ENCODE measurements at regions not wholly inside any gene's neighbourhood (a gene's known extent, or its start where the extent isn't known, plus 50 kb on each side); places are given as distances from the start of the nearest gene placed in this dataset.

- TF ChIP-seq, protein P1, sequence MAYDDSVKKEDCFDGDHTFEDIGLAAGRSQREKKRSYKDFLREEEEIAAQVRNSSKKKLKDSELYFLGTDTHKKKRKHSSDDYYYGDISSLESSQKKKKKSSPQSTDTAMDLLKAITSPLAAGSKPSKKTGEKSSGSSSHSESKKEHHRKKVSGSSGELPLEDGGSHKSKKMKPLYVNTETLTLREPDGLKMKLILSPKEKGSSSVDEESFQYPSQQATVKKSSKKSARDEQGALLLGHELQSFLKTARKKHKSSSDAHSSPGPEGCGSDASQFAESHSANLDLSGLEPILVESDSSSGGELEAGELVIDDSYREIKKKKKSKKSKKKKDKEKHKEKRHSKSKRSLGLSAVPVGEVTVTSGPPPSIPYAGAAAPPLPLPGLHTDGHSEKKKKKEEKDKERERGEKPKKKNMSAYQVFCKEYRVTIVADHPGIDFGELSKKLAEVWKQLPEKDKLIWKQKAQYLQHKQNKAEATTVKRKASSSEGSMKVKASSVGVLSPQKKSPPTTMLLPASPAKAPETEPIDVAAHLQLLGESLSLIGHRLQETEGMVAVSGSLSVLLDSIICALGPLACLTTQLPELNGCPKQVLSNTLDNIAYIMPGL (CRISPR knock-in tag; IDR thresholded peaks at IDR 0.05; ENCODE audit: borderline replicate concordance in 1 of 2, low read depth in 1 of 2): no peak
- TF ChIP-seq BHLHE40 (IDR thresholded peaks at IDR 0.05; ENCODE audit: low read length): no peak
- TF ChIP-seq POLR2AphosphoS2 (IDR thresholded peaks at IDR 0.05; ENCODE audit: low read depth, low read length): no peak
- no peak for TF ChIP-seq ZNF83 (CRISPR knock-in tag; IDR thresholded peaks at IDR 0.05; ENCODE audit: borderline replicate concordance)
- TF ChIP-seq AHR (CRISPR knock-in tag; IDR thresholded peaks at IDR 0.05): no peak
- TF ChIP-seq KLF9 (CRISPR knock-in tag; IDR thresholded peaks at IDR 0.05; ENCODE audit: low read depth): no peak
- no peak for TF ChIP-seq SNAI1 (CRISPR knock-in tag; IDR thresholded peaks at IDR 0.05; ENCODE audit: borderline replicate concordance)
- TF ChIP-seq, protein P2, sequence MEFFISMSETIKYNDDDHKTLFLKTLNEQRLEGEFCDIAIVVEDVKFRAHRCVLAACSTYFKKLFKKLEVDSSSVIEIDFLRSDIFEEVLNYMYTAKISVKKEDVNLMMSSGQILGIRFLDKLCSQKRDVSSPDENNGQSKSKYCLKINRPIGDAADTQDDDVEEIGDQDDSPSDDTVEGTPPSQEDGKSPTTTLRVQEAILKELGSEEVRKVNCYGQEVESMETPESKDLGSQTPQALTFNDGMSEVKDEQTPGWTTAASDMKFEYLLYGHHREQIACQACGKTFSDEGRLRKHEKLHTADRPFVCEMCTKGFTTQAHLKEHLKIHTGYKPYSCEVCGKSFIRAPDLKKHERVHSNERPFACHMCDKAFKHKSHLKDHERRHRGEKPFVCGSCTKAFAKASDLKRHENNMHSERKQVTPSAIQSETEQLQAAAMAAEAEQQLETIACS (CRISPR knock-in tag; IDR thresholded peaks at IDR 0.05): no peak
- TF ChIP-seq SRSF9 (IDR thresholded peaks at IDR 0.05; ENCODE audit: borderline replicate concordance, insufficient read depth, low read depth, low read length, poor library complexity, severe bottlenecking): no peak
- TF ChIP-seq ZNF646 (CRISPR knock-in tag; IDR thresholded peaks at IDR 0.05): no peak
- TF ChIP-seq ZNF644 (CRISPR knock-in tag; IDR thresholded peaks at IDR 0.05; ENCODE audit: low read depth): no peak
- no peak for TF ChIP-seq ETS1 (CRISPR knock-in tag; IDR thresholded peaks at IDR 0.05)
- TF ChIP-seq ASH2L (IDR thresholded peaks at IDR 0.05; ENCODE audit: insufficient read length, low read depth, low read length): no peak
- no peak for TF ChIP-seq RCOR2 (CRISPR knock-in tag; IDR thresholded peaks at IDR 0.05)
Measured at GRCh38 chr11:26891501-26891900, 102.4 kb upstream of the FIBIN start (continued).

Measured in HepG2 (cell line).